MCF 10A (cell line): ENCODE measurements at regions not wholly inside any gene's neighbourhood (a gene's known extent, or its start where the extent isn't known, plus 50 kb on each side); places are given as distances from the start of the nearest gene placed in this dataset.

Experiments used
- BruUV-seq: library from RNA; stranded (reverse); fragments of 400-500 nt; replicated peaks from 2 replicates; lab custom pipeline; 2021; lab: Mats Ljungman, UMichigan
- CTCF ChIA-PET: fragments of 300-600 bp; sonication (Branson Sonifier 250); formaldehyde crosslinking; extraction: SDS; loops from one replicate; lab custom pipeline; 2021; ENCODE audit warnings: antibody characterized with exemption, inconsistent platforms; lab: Yijun Ruan, JAX
- POLR2A ChIA-PET: fragments of 300-600, 350-650 bp; sonication (Branson Sonifier 250); formaldehyde crosslinking; extraction: SDS; loops from one replicate; lab custom pipeline; 2020; ENCODE audit warnings: antibody characterized with exemption, inconsistent platforms; lab: Yijun Ruan, JAX
- DNase-seq: peaks from one replicate; pipeline ENCODE4 v3.0.0-alpha.2; 2018; ENCODE audit not compliant: unreplicated experiment
- H3K27ac Mint-ChIP-seq: one replicate; pipeline ENCODE4 v1.8.0; 2022; ENCODE audit warnings: mild to moderate bottlenecking, low read depth, mixed read lengths; ENCODE audit not compliant: unreplicated experiment
- H3K27me3 Mint-ChIP-seq: one replicate; pipeline ENCODE4 v1.8.0; 2022; ENCODE audit warnings: mixed read lengths; ENCODE audit not compliant: insufficient read depth, unreplicated experiment
- H3K36me3 Mint-ChIP-seq: one replicate; pipeline ENCODE4 v1.8.0; 2022; ENCODE audit warnings: mild to moderate bottlenecking, moderate library complexity, mixed read lengths; ENCODE audit not compliant: insufficient read depth, unreplicated experiment
- H3K4me1 Mint-ChIP-seq: one replicate; pipeline ENCODE4 v1.8.0; 2022; ENCODE audit warnings: mixed read lengths; ENCODE audit not compliant: insufficient read depth, unreplicated experiment
- H3K4me3 Mint-ChIP-seq: one replicate; pipeline ENCODE4 v1.8.0; 2022; ENCODE audit warnings: mild to moderate bottlenecking, moderate library complexity, mixed read lengths; ENCODE audit not compliant: unreplicated experiment
- H3K9me3 Mint-ChIP-seq: one replicate; pipeline ENCODE4 v1.8.0; 2022; ENCODE audit warnings: mixed read lengths; ENCODE audit not compliant: unreplicated experiment
- CTCF ChIP-seq: fragments of 200-600 bp; IDR thresholded peaks from one replicate; pipeline ENCODE4 v1.8.0; 2022; ENCODE audit warnings: antibody characterized with exemption, mild to moderate bottlenecking; ENCODE audit not compliant: unreplicated experiment
- intact Hi-C: fragments of 100-400 bp; cut with micrococcal nuclease; formaldehyde crosslinking; loops from 2 replicates; pipeline ENCODE4 v1.14.1; 2022

DNA sequence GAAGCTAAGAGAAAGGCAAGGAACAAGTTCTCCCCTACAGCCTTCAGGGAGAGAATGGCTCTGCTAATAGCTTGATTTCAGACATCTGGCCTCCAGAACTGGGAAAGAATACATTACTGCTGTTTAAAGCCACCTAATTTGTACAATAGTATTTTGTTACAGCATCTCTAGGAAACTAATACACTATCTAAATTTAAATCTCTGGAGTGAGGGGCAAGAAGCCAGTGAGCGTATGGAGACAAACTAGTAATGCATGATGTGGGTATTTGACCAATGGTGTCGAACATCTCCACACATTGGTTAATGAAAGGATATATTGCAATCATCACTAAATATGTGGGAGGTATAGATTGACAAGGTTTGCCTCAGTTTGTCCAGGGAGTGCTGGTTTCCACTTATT lies 451.5 kb downstream of the EPM2A start:
- no peaks in the 10 kb centered on the region for H3K9me3 Mint-ChIP-seq
- H3K4me3 Mint-ChIP-seq = no peak overlapping the region
- ChIA-PET CTCF (no interaction called here), POLR2A (no interaction called here)
- no TSS peak for BruUV-seq
- H3K4me1 Mint-ChIP-seq = no peaks in the 10 kb centered on the region
- no peak for DNase-seq
- H3K27ac Mint-ChIP-seq = no peak overlapping the region
- H3K27me3 Mint-ChIP-seq = no peaks in the 10 kb centered on the region
- peaks cover 7% of the 10 kb centered on the region for H3K36me3 Mint-ChIP-seq
- no peak for TF ChIP-seq CTCF
- intact Hi-C loops = no loop called here

GRCh38 chr6:145286916-145287315 lies 448.4 kb downstream of the EPM2A start:
- Mint-ChIP-seq H3K9me3 (no peaks in the 10 kb centered on the region), H3K36me3 (peaks cover 7% of the 10 kb centered on the region), H3K4me1 (no peaks in the 10 kb centered on the region), H3K27ac (no peak overlapping the region), H3K4me3 (no peak overlapping the region), H3K27me3 (no peaks in the 10 kb centered on the region)
- TF ChIP-seq CTCF = no peak
- ChIA-PET POLR2A (no interaction called here), CTCF (no interaction called here)
- intact Hi-C loops = no loop called here
- no TSS peak for BruUV-seq
- no peak for DNase-seq

DNA sequence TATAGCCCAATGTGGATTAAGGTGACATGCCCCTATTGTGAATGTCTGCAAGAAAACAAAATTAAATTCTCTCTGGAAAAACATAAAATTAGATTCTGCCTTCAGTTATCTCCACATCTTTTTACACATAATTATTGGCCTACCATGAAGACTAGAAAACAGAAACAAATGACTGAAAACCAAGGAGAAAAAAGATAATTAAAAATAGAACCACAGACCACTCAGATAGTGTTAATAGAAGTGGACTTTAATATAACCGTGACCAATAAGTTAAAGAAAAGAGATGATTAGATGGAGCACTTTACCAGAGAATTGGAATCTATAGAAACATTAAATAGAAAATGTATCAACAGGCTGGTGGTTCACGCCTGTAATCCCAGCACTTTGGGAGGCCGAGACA lies 445.7 kb downstream of the EPM2A start:
- Mint-ChIP-seq H3K36me3 (peaks cover 7% of the 10 kb centered on the region), H3K27ac (no peak overlapping the region), H3K4me1 (no peaks in the 10 kb centered on the region), H3K9me3 (no peaks in the 10 kb centered on the region), H3K27me3 (no peaks in the 10 kb centered on the region), H3K4me3 (no peak overlapping the region)
- ChIA-PET CTCF (no interaction called here), POLR2A (no interaction called here)
- no peak for DNase-seq
- intact Hi-C loops = no loop called here
- no peak for TF ChIP-seq CTCF
- no TSS peak for BruUV-seq

DNA sequence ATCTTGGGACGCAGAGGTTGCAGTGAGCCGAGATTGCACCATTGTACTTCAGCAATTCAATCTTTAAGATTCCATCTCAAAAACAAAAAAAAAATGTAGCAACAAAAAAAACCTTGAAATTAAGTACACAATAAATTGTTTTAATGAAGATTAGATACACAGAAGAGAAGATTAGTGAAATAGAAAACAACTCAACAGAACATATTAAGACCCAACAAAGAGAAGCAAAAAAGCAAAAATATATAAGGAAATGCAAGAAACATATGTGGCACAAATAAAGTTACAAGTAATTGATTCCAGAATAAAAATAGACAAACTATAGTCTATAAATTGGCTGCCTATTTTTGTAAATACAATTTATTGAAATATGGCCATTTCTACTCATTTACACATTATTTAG lies 445.2 kb downstream of the EPM2A start:
- intact Hi-C loops = no loop called here
- no peaks in the 10 kb centered on the region for H3K27me3 Mint-ChIP-seq
- no peaks in the 10 kb centered on the region for H3K4me1 Mint-ChIP-seq
- CTCF ChIA-PET = no interaction called here
- no peak for DNase-seq
- H3K4me3 Mint-ChIP-seq = no peak overlapping the region
- no peaks in the 10 kb centered on the region for H3K9me3 Mint-ChIP-seq
- peaks cover 2% of the 10 kb centered on the region for H3K36me3 Mint-ChIP-seq
- no peak overlapping the region for H3K27ac Mint-ChIP-seq
- no peak for TF ChIP-seq CTCF
- BruUV-seq = no TSS peak
- POLR2A ChIA-PET = no interaction called here
